ENCODE measurements at regions not wholly inside any gene's neighbourhood (a gene's known extent, or its start where the extent isn't known, plus 50 kb on each side); places are given as distances from the start of the nearest gene placed in this dataset.

DNA sequence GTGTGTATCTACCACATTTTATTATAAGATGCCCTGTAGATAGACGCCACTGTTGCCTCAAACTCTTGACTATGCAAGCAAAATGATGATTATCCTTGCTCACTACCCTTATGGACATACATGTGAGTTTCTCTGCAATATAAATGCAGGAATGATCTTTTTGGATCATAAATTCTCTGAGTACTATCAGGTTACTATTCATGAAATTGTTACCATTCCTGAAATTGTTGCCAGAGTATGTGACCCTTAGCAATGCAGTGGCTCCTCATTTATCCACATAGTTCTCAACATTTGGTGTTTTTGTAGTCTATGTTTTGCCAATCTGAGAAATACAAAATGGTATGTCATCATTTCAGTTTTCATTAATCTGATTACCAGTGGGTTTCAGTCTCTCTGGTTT, 166.2 kb upstream of the FAM3C start:
- DNase-seq (ENCODE audit: low read depth in 1 of 2, low spot score in 1 of 2) = no peak
- TF ChIP-seq, protein P1, sequence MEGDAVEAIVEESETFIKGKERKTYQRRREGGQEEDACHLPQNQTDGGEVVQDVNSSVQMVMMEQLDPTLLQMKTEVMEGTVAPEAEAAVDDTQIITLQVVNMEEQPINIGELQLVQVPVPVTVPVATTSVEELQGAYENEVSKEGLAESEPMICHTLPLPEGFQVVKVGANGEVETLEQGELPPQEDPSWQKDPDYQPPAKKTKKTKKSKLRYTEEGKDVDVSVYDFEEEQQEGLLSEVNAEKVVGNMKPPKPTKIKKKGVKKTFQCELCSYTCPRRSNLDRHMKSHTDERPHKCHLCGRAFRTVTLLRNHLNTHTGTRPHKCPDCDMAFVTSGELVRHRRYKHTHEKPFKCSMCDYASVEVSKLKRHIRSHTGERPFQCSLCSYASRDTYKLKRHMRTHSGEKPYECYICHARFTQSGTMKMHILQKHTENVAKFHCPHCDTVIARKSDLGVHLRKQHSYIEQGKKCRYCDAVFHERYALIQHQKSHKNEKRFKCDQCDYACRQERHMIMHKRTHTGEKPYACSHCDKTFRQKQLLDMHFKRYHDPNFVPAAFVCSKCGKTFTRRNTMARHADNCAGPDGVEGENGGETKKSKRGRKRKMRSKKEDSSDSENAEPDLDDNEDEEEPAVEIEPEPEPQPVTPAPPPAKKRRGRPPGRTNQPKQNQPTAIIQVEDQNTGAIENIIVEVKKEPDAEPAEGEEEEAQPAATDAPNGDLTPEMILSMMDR (IDR thresholded peaks at IDR 0.05; ENCODE audit: insufficient read depth, low read length) = no peak
- TF ChIP-seq, protein P2, sequence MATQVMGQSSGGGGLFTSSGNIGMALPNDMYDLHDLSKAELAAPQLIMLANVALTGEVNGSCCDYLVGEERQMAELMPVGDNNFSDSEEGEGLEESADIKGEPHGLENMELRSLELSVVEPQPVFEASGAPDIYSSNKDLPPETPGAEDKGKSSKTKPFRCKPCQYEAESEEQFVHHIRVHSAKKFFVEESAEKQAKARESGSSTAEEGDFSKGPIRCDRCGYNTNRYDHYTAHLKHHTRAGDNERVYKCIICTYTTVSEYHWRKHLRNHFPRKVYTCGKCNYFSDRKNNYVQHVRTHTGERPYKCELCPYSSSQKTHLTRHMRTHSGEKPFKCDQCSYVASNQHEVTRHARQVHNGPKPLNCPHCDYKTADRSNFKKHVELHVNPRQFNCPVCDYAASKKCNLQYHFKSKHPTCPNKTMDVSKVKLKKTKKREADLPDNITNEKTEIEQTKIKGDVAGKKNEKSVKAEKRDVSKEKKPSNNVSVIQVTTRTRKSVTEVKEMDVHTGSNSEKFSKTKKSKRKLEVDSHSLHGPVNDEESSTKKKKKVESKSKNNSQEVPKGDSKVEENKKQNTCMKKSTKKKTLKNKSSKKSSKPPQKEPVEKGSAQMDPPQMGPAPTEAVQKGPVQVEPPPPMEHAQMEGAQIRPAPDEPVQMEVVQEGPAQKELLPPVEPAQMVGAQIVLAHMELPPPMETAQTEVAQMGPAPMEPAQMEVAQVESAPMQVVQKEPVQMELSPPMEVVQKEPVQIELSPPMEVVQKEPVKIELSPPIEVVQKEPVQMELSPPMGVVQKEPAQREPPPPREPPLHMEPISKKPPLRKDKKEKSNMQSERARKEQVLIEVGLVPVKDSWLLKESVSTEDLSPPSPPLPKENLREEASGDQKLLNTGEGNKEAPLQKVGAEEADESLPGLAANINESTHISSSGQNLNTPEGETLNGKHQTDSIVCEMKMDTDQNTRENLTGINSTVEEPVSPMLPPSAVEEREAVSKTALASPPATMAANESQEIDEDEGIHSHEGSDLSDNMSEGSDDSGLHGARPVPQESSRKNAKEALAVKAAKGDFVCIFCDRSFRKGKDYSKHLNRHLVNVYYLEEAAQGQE (IDR thresholded peaks at IDR 0.05; ENCODE audit: insufficient replicate concordance, low read depth) = no peak
- TF ChIP-seq SPI1 (IDR thresholded peaks at IDR 0.05; ENCODE audit: borderline replicate concordance, low read depth) (no peak), GABPA (IDR thresholded peaks at IDR 0.05; ENCODE audit: low read depth) (no peak), POLR2AphosphoS5 (IDR thresholded peaks at IDR 0.05; ENCODE audit: low read depth) (no peak)
- Histone ChIP-seq H3K27ac (replicated peaks) (no peak overlapping the region), H3K27me3 (ENCODE audit: insufficient read depth, poor library complexity, severe bottlenecking) (no peaks in the 10 kb centered on the region), H3K4me3 (replicated peaks; ENCODE audit: insufficient read depth, low read length) (no peak overlapping the region)

DNA sequence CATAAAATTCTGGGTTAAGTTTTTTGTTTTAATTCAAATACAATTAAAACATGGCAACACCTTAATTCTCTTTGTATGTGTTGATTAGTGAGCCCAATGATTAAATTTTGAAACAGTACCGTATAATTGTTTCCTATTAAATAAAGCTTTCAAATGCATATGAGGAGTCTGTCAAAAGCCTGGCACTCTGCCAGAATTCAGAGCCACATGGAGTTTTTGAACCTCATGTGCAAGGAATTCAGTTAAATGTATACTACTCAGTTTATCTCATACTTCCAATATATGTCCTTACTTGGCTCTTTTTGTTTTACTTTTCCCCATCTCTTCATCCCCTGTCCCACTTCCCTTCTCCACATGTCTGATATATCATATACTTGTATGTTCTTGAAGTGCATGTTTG, 165.6 kb upstream of the FAM3C start:
- H3K4me3 ChIP-seq (replicated peaks; ENCODE audit: insufficient read depth, low read length) = no peak overlapping the region
- DNase-seq (ENCODE audit: low read depth in 1 of 2, low spot score in 1 of 2) = no peak
- H3K27me3 ChIP-seq (ENCODE audit: insufficient read depth, poor library complexity, severe bottlenecking) = no peaks in the 10 kb centered on the region
- no peak overlapping the region for H3K27ac ChIP-seq (replicated peaks)
- TF ChIP-seq, protein P2 (IDR thresholded peaks at IDR 0.05; ENCODE audit: insufficient replicate concordance, low read depth) = no peak
- no peak for TF ChIP-seq SPI1 (IDR thresholded peaks at IDR 0.05; ENCODE audit: borderline replicate concordance, low read depth)
- no peak for TF ChIP-seq GABPA (IDR thresholded peaks at IDR 0.05; ENCODE audit: low read depth)

DNA sequence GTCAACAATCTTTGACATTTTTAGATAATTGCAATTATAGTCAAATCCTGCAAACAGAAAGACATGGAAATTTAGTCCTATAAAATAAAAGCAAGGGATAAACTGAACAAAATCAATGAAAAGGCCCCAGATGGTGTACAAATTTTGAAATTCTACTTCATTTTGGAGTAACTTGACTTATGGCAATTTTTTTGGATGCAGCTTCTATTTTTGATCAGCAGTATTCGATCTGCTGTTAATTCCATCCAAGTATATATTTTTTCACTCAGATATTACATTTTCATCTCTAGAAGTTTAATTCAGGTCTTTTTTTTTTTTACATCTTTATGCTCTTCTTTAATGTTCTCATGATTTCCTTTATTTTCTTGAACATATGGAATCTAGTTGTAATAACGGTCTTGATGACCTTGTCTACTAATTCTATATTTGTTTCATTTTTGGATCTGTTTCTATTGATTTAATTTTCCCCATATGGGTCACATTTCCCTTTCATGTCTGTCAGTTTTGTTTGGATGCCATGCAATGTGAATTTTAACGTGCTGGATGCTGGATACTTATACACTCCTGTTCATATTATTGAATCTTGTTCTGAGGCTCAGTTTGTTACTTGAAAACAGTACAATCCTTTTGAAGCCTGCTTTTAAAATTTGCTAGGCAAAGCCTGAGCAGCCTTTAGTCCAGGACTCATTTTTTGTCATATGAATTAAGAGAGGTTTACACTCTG, 164.3 kb upstream of the FAM3C start:
- no peaks in the 10 kb centered on the region for H3K27me3 ChIP-seq (ENCODE audit: insufficient read depth, poor library complexity, severe bottlenecking)
- no peak overlapping the region for H3K27ac ChIP-seq (replicated peaks)
- DNase-seq (ENCODE audit: low read depth in 1 of 2, low spot score in 1 of 2) = no peak
- no peak for TF ChIP-seq POLR2AphosphoS5 (IDR thresholded peaks at IDR 0.05; ENCODE audit: low read depth)
- TF ChIP-seq, protein P2 (IDR thresholded peaks at IDR 0.05; ENCODE audit: insufficient replicate concordance, low read depth) = no peak
- no peak for TF ChIP-seq GABPA (IDR thresholded peaks at IDR 0.05; ENCODE audit: low read depth)
- TF ChIP-seq SPI1 (IDR thresholded peaks at IDR 0.05; ENCODE audit: borderline replicate concordance, low read depth) = no peak
- TF ChIP-seq, protein P1 (IDR thresholded peaks at IDR 0.05; ENCODE audit: insufficient read depth, low read length) = no peak
- no peak overlapping the region for H3K4me3 ChIP-seq (replicated peaks; ENCODE audit: insufficient read depth, low read length)
